ENCODE measurements at regions not wholly inside any gene's neighbourhood (a gene's known extent, or its start where the extent isn't known, plus 50 kb on each side); places are given as distances from the start of the nearest gene placed in this dataset.

DNA sequence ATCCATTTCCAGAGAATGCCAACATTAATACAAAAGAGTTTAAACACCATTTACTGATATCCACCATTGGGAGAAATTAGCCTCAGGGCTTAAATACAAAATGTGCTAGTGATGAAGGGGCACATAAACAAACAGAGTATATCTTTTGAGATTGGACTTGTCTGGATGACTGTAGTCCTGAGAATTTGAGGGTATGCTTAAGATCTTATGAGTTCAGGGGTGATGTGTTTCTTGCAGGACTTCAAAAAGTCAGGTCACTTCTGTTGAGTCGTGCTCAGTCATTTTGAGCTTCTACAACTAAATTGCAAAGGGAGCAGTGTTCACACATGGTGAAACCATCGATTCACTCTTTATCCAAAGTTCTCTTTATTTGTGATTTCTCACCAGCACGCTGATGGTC is 425.7 kb downstream of the ATP23 start:
- Histone ChIP-seq H3K9ac (ENCODE audit: low read length) (no peak overlapping the region), H3K27ac (ENCODE audit: low read length) (no peak overlapping the region), H3K79me2 (ENCODE audit: low read length) (no peaks in the 10 kb centered on the region), H4K20me1 (ENCODE audit: insufficient read depth, low read length) (no peaks in the 10 kb centered on the region), H3K27me3 (ENCODE audit: low read depth, low read length) (no peaks in the 10 kb centered on the region), H3K4me3 (ENCODE audit: low read length) (no peak overlapping the region), H3K4me1 (ENCODE audit: low read length) (peaks cover 36% of the 10 kb centered on the region), H3K36me3 (replicated peaks; ENCODE audit: low read depth, low read length) (peaks cover 7% of the 10 kb centered on the region), H3K4me2 (ENCODE audit: low read length) (no peak overlapping the region), H2AFZ (ENCODE audit: low read depth, low read length) (no peak overlapping the region), H3K9me3 (ENCODE audit: insufficient read depth, low read length) (0 out of 2 replicates have a peak, but pooled peaks cover 4% of the 10 kb centered on the region)
- TF ChIP-seq EZH2phosphoT487 (IDR thresholded peaks at IDR 0.05; ENCODE audit: low read depth) = no peak
- TF ChIP-seq, protein P1, sequence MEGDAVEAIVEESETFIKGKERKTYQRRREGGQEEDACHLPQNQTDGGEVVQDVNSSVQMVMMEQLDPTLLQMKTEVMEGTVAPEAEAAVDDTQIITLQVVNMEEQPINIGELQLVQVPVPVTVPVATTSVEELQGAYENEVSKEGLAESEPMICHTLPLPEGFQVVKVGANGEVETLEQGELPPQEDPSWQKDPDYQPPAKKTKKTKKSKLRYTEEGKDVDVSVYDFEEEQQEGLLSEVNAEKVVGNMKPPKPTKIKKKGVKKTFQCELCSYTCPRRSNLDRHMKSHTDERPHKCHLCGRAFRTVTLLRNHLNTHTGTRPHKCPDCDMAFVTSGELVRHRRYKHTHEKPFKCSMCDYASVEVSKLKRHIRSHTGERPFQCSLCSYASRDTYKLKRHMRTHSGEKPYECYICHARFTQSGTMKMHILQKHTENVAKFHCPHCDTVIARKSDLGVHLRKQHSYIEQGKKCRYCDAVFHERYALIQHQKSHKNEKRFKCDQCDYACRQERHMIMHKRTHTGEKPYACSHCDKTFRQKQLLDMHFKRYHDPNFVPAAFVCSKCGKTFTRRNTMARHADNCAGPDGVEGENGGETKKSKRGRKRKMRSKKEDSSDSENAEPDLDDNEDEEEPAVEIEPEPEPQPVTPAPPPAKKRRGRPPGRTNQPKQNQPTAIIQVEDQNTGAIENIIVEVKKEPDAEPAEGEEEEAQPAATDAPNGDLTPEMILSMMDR (IDR thresholded peaks at IDR 0.05; ENCODE audit: low read depth, low read length) = no peak

DNA sequence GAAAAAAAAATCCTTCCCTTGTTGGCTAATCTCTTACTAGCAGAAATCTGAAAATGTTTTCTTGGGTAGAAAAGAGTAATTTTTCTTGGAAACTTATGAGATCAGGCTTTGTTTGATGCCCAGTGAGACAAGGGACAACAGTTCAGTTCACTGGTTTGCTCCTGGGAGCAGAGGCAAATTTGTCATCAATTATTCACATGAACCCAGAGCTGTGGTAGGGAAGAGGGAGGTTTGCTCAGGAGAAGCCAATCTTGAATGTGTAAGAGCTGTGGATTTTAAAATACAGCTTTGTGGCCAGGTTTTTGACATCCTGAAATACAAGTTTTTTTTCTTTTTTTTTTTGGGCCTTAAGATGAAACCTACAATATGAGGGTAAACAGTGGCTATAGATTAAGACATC is 426.6 kb downstream of the ATP23 start:
- no peak for TF ChIP-seq EZH2phosphoT487 (IDR thresholded peaks at IDR 0.05; ENCODE audit: low read depth)
- TF ChIP-seq, protein P1 (IDR thresholded peaks at IDR 0.05; ENCODE audit: low read depth, low read length) = no peak
- 0 out of 2 replicates have a peak overlapping the region, but pooled peaks have one; percentile 20 for H2AFZ ChIP-seq (ENCODE audit: low read depth, low read length)
- no peaks in the 10 kb centered on the region for H3K27me3 ChIP-seq (ENCODE audit: low read depth, low read length)
- no peaks in the 10 kb centered on the region for H4K20me1 ChIP-seq (ENCODE audit: insufficient read depth, low read length)
- 0 out of 2 replicates have a peak, but pooled peaks cover 4% of the 10 kb centered on the region for H3K9me3 ChIP-seq (ENCODE audit: insufficient read depth, low read length)
- no peaks in the 10 kb centered on the region for H3K79me2 ChIP-seq (ENCODE audit: low read length)
- H3K4me1 ChIP-seq (ENCODE audit: low read length) = peaks cover 44% of the 10 kb centered on the region
- no peak overlapping the region for H3K4me2 ChIP-seq (ENCODE audit: low read length)
- H3K9ac ChIP-seq (ENCODE audit: low read length) = no peak overlapping the region
- no peak overlapping the region for H3K27ac ChIP-seq (ENCODE audit: low read length)
- H3K36me3 ChIP-seq (replicated peaks; ENCODE audit: low read depth, low read length) = peaks cover 7% of the 10 kb centered on the region
- no peak overlapping the region for H3K4me3 ChIP-seq (ENCODE audit: low read length)

DNA sequence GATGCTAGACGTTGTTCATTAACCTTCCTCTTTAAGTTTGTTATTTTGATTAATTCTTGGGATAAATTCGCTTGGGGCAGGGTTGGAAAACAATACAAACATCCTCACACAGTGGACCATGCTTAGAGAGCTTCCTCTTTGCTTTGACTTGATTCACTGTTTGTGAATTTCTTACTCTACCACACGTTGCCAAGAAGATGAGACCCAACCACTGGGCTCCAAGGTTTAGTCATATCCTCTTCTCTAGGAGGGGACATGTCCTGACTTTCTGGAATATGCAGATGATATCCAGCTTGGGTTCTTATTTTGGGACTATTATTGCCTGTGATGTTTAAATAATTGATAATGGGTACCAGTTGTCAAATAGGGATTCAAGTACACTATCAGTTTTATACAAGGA is 428.2 kb downstream of the ATP23 start:
- no peak for TF ChIP-seq EZH2phosphoT487 (IDR thresholded peaks at IDR 0.05; ENCODE audit: low read depth)
- TF ChIP-seq, protein P1 (IDR thresholded peaks at IDR 0.05; ENCODE audit: low read depth, low read length) = no peak
- Histone ChIP-seq H4K20me1 (ENCODE audit: insufficient read depth, low read length) (no peaks in the 10 kb centered on the region), H3K4me1 (ENCODE audit: low read length) (peaks cover 35% of the 10 kb centered on the region), H3K79me2 (ENCODE audit: low read length) (no peaks in the 10 kb centered on the region), H3K27ac (ENCODE audit: low read length) (no peak overlapping the region), H3K9me3 (ENCODE audit: insufficient read depth, low read length) (0 out of 2 replicates have a peak, but pooled peaks cover 4% of the 10 kb centered on the region), H3K27me3 (ENCODE audit: low read depth, low read length) (no peaks in the 10 kb centered on the region), H3K4me3 (ENCODE audit: low read length) (no peak overlapping the region), H2AFZ (ENCODE audit: low read depth, low read length) (no peak overlapping the region), H3K4me2 (ENCODE audit: low read length) (no peak overlapping the region), H3K9ac (ENCODE audit: low read length) (no peak overlapping the region), H3K36me3 (replicated peaks; ENCODE audit: low read depth, low read length) (peaks cover 7% of the 10 kb centered on the region)

DNA sequence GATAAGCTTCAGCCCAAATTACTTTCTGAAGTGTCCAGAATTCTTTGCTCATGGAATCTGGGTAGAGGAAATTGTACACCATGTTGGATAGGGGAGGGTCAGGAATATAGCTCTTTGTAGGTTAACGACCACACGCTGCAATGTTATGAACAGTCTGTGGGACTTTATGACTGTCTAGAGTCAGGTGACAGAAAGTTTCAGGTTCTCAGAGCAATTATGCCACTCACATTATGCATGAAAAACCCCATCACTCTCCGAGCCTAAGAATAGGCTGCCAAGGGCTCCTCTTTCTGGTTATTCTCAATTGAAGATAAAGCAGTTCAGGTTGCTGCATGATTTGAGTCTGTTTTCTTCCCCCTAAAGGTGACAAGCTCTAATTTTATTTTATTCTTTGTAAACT is 430.9 kb downstream of the ATP23 start:
- H3K36me3 ChIP-seq (replicated peaks; ENCODE audit: low read depth, low read length) = peaks cover 7% of the 10 kb centered on the region
- TF ChIP-seq, protein P1 (IDR thresholded peaks at IDR 0.05; ENCODE audit: low read depth, low read length) = peak; percentile 14; the same call in 1 of the 2 replicates
- no peak for TF ChIP-seq EZH2phosphoT487 (IDR thresholded peaks at IDR 0.05; ENCODE audit: low read depth)
- H3K27ac ChIP-seq (ENCODE audit: low read length) = peak overlapping the region; percentile 66
- H3K9ac ChIP-seq (ENCODE audit: low read length) = peak overlapping the region; percentile 15; the same call in 1 of the 2 replicates
- H3K4me2 ChIP-seq (ENCODE audit: low read length) = peak overlapping the region; percentile 59
- H4K20me1 ChIP-seq (ENCODE audit: insufficient read depth, low read length) = no peaks in the 10 kb centered on the region
- H3K4me3 ChIP-seq (ENCODE audit: low read length) = peak overlapping the region; percentile 47
- H3K4me1 ChIP-seq (ENCODE audit: low read length) = peaks cover 34% of the 10 kb centered on the region
- peak overlapping the region; percentile 54 for H2AFZ ChIP-seq (ENCODE audit: low read depth, low read length)
- H3K79me2 ChIP-seq (ENCODE audit: low read length) = no peaks in the 10 kb centered on the region
- H3K27me3 ChIP-seq (ENCODE audit: low read depth, low read length) = no peaks in the 10 kb centered on the region
- H3K9me3 ChIP-seq (ENCODE audit: insufficient read depth, low read length) = 0 out of 2 replicates have a peak, but pooled peaks cover 4% of the 10 kb centered on the region
